ENCODE measurements at regions not wholly inside any gene's neighbourhood (a gene's known extent, or its start where the extent isn't known, plus 50 kb on each side); places are given as distances from the start of the nearest gene placed in this dataset.
A peak's percentile ranks its signal among the peaks of the same experiment; 100 is the strongest.
"Not testable (repeated sequence)": the region's sequence is repeated elsewhere in the genome, so short reads cannot be mapped to it uniquely, and the experiment has no call there.

- Mint-ChIP-seq H3K27ac (no peak overlapping the region), H3K36me3 (no peaks in the 10 kb centered on the region), H3K4me1 (no peaks in the 10 kb centered on the region), H3K27me3 (ENCODE audit: low read depth in 3 of 3) (peaks cover 3 to 14% (median 4%) of the 10 kb centered on the region in 3 donors), H3K9me3 (peaks cover 0 to 4% (median 0%) of the 10 kb centered on the region in 6 donors), H3K4me3 (no peak overlapping the region)
- DNase-seq = peak; percentile 20 to 25 (median 22)
Observed at GRCh38 chr18:961644-962355, 57.1 kb downstream of the ADCYAP1 start.

- H3K36me3 Mint-ChIP-seq = no peaks in the 10 kb centered on the region
- peaks cover 0 to 15% (median 4%) of the 10 kb centered on the region in 3 donors for H3K27me3 Mint-ChIP-seq (ENCODE audit: low read depth in 3 of 3)
- DNase-seq = no peak
- no peak overlapping the region for H3K27ac Mint-ChIP-seq
- no peak overlapping the region for H3K4me3 Mint-ChIP-seq
- no peaks in the 10 kb centered on the region for H3K4me1 Mint-ChIP-seq
- H3K9me3 Mint-ChIP-seq = peaks cover 0 to 4% (median 0%) of the 10 kb centered on the region in 6 donors
Observed at GRCh38 chr18:963276-963675, 58.6 kb downstream of the ADCYAP1 start.

GRCh38 chr18:965921-966758 lies 61.5 kb downstream of the ADCYAP1 start:
- Mint-ChIP-seq H3K27me3 (ENCODE audit: low read depth in 3 of 3) (peaks cover 0 to 17% (median 2%) of the 10 kb centered on the region in 3 donors), H3K4me1 (no peaks in the 10 kb centered on the region), H3K9me3 (peaks cover 0 to 5% (median 0%) of the 10 kb centered on the region in 6 donors), H3K36me3 (no peaks in the 10 kb centered on the region), H3K27ac (no peak overlapping the region), H3K4me3 (no peak overlapping the region)
- DNase-seq = no peak

GRCh38 chr18:966759-967576 lies 62.3 kb downstream of the ADCYAP1 start:
- Mint-ChIP-seq H3K27ac (no peak overlapping the region), H3K4me3 (no peak overlapping the region), H3K4me1 (no peaks in the 10 kb centered on the region), H3K9me3 (peaks cover 0 to 5% (median 0%) of the 10 kb centered on the region in 6 donors), H3K36me3 (no peaks in the 10 kb centered on the region), H3K27me3 (ENCODE audit: low read depth in 3 of 3) (peaks cover 0 to 13% (median 2%) of the 10 kb centered on the region in 3 donors)
- DNase-seq = no peak

GRCh38 chr18:968910-969309 lies 64.2 kb downstream of the ADCYAP1 start:
- peaks cover 0 to 11% (median 0%) of the 10 kb centered on the region in 3 donors for H3K27me3 Mint-ChIP-seq (ENCODE audit: low read depth in 3 of 3)
- DNase-seq, H3K36me3 Mint-ChIP-seq, H3K4me1 Mint-ChIP-seq, H3K4me3 Mint-ChIP-seq, H3K9me3 Mint-ChIP-seq, H3K27ac Mint-ChIP-seq: not testable (repeated sequence)

GRCh38 chr18:969311-969710 lies 64.6 kb downstream of the ADCYAP1 start:
- H3K4me1 Mint-ChIP-seq, H3K9me3 Mint-ChIP-seq, DNase-seq, H3K36me3 Mint-ChIP-seq, H3K27ac Mint-ChIP-seq, H3K4me3 Mint-ChIP-seq: not testable (repeated sequence)
- H3K27me3 Mint-ChIP-seq (ENCODE audit: low read depth in 3 of 3) = peaks cover 0 to 11% (median 0%) of the 10 kb centered on the region in 3 donors

- not testable (repeated sequence) for H3K27me3 Mint-ChIP-seq (ENCODE audit: low read depth in 3 of 3); H3K4me1 Mint-ChIP-seq; DNase-seq; H3K27ac Mint-ChIP-seq; H3K36me3 Mint-ChIP-seq; H3K4me3 Mint-ChIP-seq
- H3K9me3 Mint-ChIP-seq = peaks cover 0 to 12% (median 3%) of the 10 kb centered on the region in 6 donors
Observed at GRCh38 chr18:974606-975005, 69.9 kb downstream of the ADCYAP1 start.

GRCh38 chr18:976393-977128 lies 71.9 kb downstream of the ADCYAP1 start:
- H3K36me3 Mint-ChIP-seq; DNase-seq; H3K27ac Mint-ChIP-seq; H3K27me3 Mint-ChIP-seq (ENCODE audit: low read depth in 3 of 3); H3K4me1 Mint-ChIP-seq; H3K4me3 Mint-ChIP-seq: not testable (repeated sequence)
- H3K9me3 Mint-ChIP-seq = peaks cover 0 to 12% (median 1%) of the 10 kb centered on the region in 6 donors

GRCh38 chr18:977327-977726 lies 72.7 kb downstream of the ADCYAP1 start:
- H3K4me1 Mint-ChIP-seq; H3K36me3 Mint-ChIP-seq; H3K27me3 Mint-ChIP-seq (ENCODE audit: low read depth in 3 of 3); H3K27ac Mint-ChIP-seq; DNase-seq; H3K4me3 Mint-ChIP-seq: not testable (repeated sequence)
- H3K9me3 Mint-ChIP-seq = peaks cover 0 to 12% (median 1%) of the 10 kb centered on the region in 6 donors

GRCh38 chr18:977732-978131 lies 73.1 kb downstream of the ADCYAP1 start:
- not testable (repeated sequence) for H3K4me3 Mint-ChIP-seq; H3K27ac Mint-ChIP-seq; H3K36me3 Mint-ChIP-seq; H3K27me3 Mint-ChIP-seq (ENCODE audit: low read depth in 3 of 3); H3K4me1 Mint-ChIP-seq; DNase-seq
- H3K9me3 Mint-ChIP-seq = peaks cover 0 to 12% (median 1%) of the 10 kb centered on the region in 6 donors

GRCh38 chr18:980586-980985 lies 75.9 kb downstream of the ADCYAP1 start:
- Mint-ChIP-seq H3K4me3 (no peak overlapping the region), H3K36me3 (no peaks in the 10 kb centered on the region), H3K27me3 (ENCODE audit: low read depth in 3 of 3) (peaks cover 0 to 3% (median 2%) of the 10 kb centered on the region in 3 donors), H3K9me3 (peaks cover 0 to 12% (median 1%) of the 10 kb centered on the region in 6 donors), H3K27ac (no peak overlapping the region), H3K4me1 (no peaks in the 10 kb centered on the region)
- no peak for DNase-seq

GRCh38 chr18:984004-984403 lies 79.3 kb downstream of the ADCYAP1 start:
- H3K27ac Mint-ChIP-seq = no peak overlapping the region
- H3K9me3 Mint-ChIP-seq = peaks cover 0 to 3% (median 0%) of the 10 kb centered on the region in 6 donors
- H3K27me3 Mint-ChIP-seq (ENCODE audit: low read depth in 3 of 3) = peaks cover 0 to 6% (median 0%) of the 10 kb centered on the region in 3 donors
- no peaks in the 10 kb centered on the region for H3K36me3 Mint-ChIP-seq
- no peaks in the 10 kb centered on the region for H3K4me1 Mint-ChIP-seq
- no peak for DNase-seq
- H3K4me3 Mint-ChIP-seq = no peak overlapping the region

- Mint-ChIP-seq H3K36me3 (no peaks in the 10 kb centered on the region), H3K4me3 (no peak overlapping the region), H3K27ac (no peak overlapping the region), H3K4me1 (no peaks in the 10 kb centered on the region), H3K9me3 (peaks cover 0 to 3% (median 0%) of the 10 kb centered on the region in 6 donors), H3K27me3 (ENCODE audit: low read depth in 3 of 3) (peaks cover 0 to 5% (median 0%) of the 10 kb centered on the region in 3 donors)
- no peak for DNase-seq
Observed at GRCh38 chr18:985212-985661, 80.6 kb downstream of the ADCYAP1 start.

All from immature natural killer cell (primary cell).